GM18870 (cell line): ENCODE measurements at regions not wholly inside any gene's neighbourhood (a gene's known extent, or its start where the extent isn't known, plus 50 kb on each side); places are given as distances from the start of the nearest gene placed in this dataset.

Experiments used
- ATAC-seq: cut with Tn5 transposase; IDR thresholded peaks from one replicate; pipeline ENCODE4 v1.9.1; 2021; ENCODE audit warnings: moderate library complexity; ENCODE audit not compliant: unreplicated experiment

GRCh38 chr18:40048886-40049650, 1906.0 kb upstream of the PIK3C3 start:
- no peak for ATAC-seq

GRCh38 chr18:40048253-40048652, 1906.8 kb upstream of the PIK3C3 start:
- ATAC-seq, result no peak

GRCh38 chr18:40046596-40046995, 1908.4 kb upstream of the PIK3C3 start:
- ATAC-seq, result no peak

GRCh38 chr18:40041951-40042350, 1913.1 kb upstream of the PIK3C3 start:
- ATAC-seq, result no peak

- ATAC-seq, result no peak
These were observed 1914.5 kb upstream of the PIK3C3 start for GRCh38 chr18:40040574-40040973.

- no peak for ATAC-seq
These were observed 1917.7 kb upstream of the PIK3C3 start for GRCh38 chr18:40037356-40037755.

- ATAC-seq, result no peak
These were observed 1918.2 kb upstream of the PIK3C3 start for GRCh38 chr18:40036861-40037260.

GRCh38 chr18:40035966-40036365, 1919.1 kb upstream of the PIK3C3 start:
- ATAC-seq, result no peak

GRCh38 chr18:40032076-40032475, 1923.0 kb upstream of the PIK3C3 start:
- ATAC-seq, result no peak

- no peak for ATAC-seq
These were observed 1923.6 kb upstream of the PIK3C3 start for GRCh38 chr18:40031435-40031834.

GRCh38 chr18:40019797-40020392, 1935.1 kb upstream of the PIK3C3 start:
- no peak for ATAC-seq

- ATAC-seq, result no peak
These were observed 1936.8 kb upstream of the PIK3C3 start for GRCh38 chr18:40018266-40018665.

- ATAC-seq, result no peak
These were observed 1938.0 kb upstream of the PIK3C3 start for GRCh38 chr18:40017021-40017420.

- no peak for ATAC-seq
These were observed 1938.6 kb upstream of the PIK3C3 start for GRCh38 chr18:40016405-40016804.

GRCh38 chr18:40013001-40013609, 1941.9 kb upstream of the PIK3C3 start:
- no peak for ATAC-seq

- ATAC-seq, result no peak
These were observed 1943.8 kb upstream of the PIK3C3 start for GRCh38 chr18:40011201-40011600.

- no peak for ATAC-seq
These were observed 1948.4 kb upstream of the PIK3C3 start for GRCh38 chr18:40006634-40007033.

- no peak for ATAC-seq
These were observed 1950.8 kb upstream of the PIK3C3 start for GRCh38 chr18:40004246-40004645.

GRCh38 chr18:39998317-39998716, 1956.7 kb upstream of the PIK3C3 start:
- no peak for ATAC-seq

GRCh38 chr18:39994498-39994897, 1960.5 kb upstream of the PIK3C3 start:
- ATAC-seq, result no peak

GRCh38 chr18:39991696-39992265, 1963.3 kb upstream of the PIK3C3 start:
- ATAC-seq, result no peak

GRCh38 chr18:39990540-39990939, 1964.5 kb upstream of the PIK3C3 start:
- ATAC-seq, result no peak
